NCI-H2196 (cell line): ENCODE measurements at regions not wholly inside any gene's neighbourhood (a gene's known extent, or its start where the extent isn't known, plus 50 kb on each side); places are given as distances from the start of the nearest gene placed in this dataset.
"Not testable (repeated sequence)": the region's sequence is repeated elsewhere in the genome, so short reads cannot be mapped to it uniquely, and the experiment has no call there.

ENCODE experiments used
- DNase-seq: peaks from one replicate; lab custom pipeline; 2025; ENCODE audit not compliant: unreplicated experiment; lab: John Stamatoyannopoulos, UW

DNA sequence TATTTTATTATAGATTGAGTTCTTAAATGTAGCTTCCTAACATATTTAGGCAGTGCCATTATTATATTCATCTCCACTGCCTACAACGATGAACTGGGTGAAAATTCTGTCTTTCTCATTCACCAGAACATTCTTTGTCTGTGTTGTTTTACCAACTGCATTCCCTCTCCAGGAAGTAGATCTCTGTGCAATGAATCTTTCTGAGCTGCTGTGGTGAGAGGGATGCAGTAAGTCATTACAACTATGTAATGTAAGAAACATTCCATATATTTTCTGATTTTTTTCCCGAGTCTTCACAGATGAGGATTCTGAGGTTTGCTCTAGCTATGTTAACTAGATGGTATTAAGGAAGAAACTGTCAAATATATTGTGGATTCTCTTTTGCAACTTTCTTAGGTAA, 811.9 kb upstream of the PCDH7 start:
- DNase-seq, result no peak

DNA sequence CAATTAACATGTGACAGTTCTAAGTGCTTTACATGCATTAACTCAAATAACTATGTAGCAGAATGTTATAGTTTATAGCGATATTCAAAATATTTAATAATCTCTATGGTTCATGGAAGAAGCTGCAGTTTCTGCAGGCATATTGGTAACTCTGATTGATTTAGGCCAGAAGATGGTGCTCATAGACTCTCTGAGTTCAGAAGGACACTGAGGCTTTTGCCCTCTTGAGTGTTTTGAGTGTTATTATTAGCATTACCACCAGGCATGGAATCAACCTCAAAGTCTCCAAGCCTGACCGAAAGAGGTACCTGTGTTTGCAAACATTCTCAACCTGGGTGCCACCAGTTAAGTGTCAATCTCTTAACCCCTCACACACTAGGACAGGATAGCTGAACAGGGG, 792.3 kb upstream of the PCDH7 start:
- no peak for DNase-seq

DNA sequence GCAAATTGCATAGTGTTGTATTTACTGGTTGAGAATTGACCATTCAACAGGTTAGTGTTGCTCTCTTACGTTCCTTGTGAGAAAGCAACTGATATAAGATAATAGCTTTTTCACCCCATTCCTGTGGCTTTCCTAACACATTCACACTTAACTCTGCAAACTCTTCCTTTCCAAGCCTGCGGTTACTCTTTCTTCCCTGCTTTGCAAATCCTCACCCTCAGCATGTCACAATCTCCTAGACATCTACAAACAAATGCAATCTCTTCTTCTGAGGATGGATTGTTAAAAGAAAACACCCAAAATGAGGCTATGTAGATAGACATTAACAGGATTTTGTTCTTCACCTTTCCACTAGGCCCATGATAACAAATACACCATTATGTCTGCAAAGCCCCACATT, 771.7 kb upstream of the PCDH7 start:
- no peak for DNase-seq

- DNase-seq, result no peak
Observed at GRCh38 chr4:29948858-29949257, 771.3 kb upstream of the PCDH7 start.

GRCh38 chr4:29966386-29966785, 753.8 kb upstream of the PCDH7 start:
- no peak for DNase-seq

GRCh38 chr4:29970626-29971025, 749.5 kb upstream of the PCDH7 start:
- peak; percentile 1 for DNase-seq

- no peak for DNase-seq
Observed at GRCh38 chr4:29972121-29972520, 748.0 kb upstream of the PCDH7 start.

DNA sequence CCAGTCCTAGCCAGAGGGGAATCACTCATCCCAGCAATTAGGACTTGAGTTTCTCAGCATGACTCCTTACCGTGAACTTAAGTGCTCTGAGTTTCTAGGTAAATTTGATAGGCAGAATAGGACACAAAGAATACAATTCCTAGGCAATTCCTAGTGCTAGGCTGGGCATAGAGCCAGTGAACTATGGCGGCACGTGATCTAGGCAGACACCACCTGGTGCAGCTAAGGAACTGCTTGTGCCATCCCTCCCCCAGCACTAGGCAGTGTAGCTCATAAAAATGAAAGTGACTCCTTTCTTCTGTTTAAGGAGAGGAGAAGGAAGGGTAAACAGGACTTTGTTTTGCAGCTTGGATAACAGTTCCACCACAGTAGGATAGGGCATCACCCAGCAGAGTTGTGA, 736.3 kb upstream of the PCDH7 start:
- DNase-seq, result peak; percentile 18

GRCh38 chr4:30001628-30002027, 718.5 kb upstream of the PCDH7 start:
- no peak for DNase-seq

- DNase-seq, result no peak
Observed at GRCh38 chr4:30002341-30002740, 717.8 kb upstream of the PCDH7 start.

GRCh38 chr4:30005995-30006394, 714.2 kb upstream of the PCDH7 start:
- DNase-seq, result no peak

DNA sequence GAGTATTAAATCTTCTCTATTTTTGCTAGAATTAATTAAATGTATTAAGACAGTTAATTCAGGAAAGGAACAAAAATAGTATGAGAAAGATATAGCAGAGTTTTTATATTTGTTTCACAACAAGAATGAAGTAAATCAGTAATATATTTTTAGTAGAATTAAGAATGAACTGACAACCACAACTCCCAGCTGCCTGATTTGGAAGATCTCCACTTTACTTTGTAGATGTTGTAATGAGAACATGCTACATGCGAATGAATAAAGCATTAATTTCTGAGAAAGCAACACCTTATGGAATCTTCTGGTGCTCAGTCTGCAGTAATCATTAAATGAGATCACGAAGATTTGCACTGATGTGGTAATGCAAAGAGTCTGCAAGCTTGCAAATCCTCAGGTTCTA, 695.6 kb upstream of the PCDH7 start:
- DNase-seq, result no peak

- DNase-seq, result no peak
Observed at GRCh38 chr4:30028826-30029225, 691.3 kb upstream of the PCDH7 start.

- no peak for DNase-seq
Observed at GRCh38 chr4:30056016-30056766, 664.0 kb upstream of the PCDH7 start.

GRCh38 chr4:30068234-30068633, 651.9 kb upstream of the PCDH7 start:
- DNase-seq, result no peak

DNA sequence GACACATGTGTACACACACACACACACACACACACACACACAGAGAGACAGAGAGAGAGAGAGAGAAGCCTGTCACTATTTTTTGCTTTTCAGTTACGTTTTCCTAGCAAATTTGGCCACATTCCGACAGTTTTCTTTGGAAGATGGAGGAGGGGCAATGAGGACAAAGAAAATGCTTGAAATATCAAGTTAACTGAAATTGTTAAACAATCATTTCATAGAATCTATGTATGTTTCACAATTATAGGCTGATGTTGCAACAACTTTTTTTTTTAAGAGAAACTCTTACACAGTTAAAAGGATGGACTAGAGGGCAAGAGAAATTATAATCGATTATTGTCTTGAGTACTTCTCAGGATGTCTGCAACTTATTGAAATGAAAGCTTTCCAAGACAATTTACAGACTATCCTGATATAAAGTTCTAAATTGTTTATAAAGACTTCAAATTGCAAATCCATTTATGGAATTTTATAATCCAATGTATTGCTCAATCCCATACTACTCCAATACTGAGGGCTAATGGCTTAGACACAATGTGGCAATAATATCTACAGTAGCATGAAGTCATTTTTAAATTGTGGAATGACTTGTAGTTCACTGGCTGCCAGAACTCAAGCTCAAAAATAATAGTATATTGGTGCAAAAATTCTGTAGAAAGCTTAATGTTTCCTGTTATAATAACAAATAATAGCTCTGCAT, 647.0 kb upstream of the PCDH7 start:
- no peak for DNase-seq

- DNase-seq, result not testable (repeated sequence)
Observed at GRCh38 chr4:30092420-30093128, 627.6 kb upstream of the PCDH7 start.

GRCh38 chr4:30094887-30095286, 625.3 kb upstream of the PCDH7 start:
- DNase-seq, result no peak

- DNase-seq, result no peak
Observed at GRCh38 chr4:30103455-30103854, 616.7 kb upstream of the PCDH7 start.

DNA sequence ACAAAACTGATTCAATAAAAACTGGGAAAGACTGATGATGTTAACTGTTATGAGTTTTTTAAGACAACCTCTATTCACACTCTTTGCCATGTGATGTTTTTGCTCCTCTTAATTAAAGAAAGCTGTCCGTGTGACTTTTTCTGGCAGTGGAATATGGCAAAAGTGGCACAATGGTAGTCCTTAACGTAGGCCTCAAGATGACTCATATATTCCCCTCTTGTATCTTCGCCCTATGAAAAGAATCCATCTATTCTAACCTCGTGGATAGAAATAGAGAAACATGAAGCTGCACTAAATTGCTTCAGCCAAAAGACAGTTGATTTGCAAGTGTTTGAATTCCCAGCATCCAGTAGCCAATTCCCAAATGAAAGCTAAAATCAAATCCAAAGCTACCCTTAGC, 603.8 kb upstream of the PCDH7 start:
- no peak for DNase-seq

GRCh38 chr4:30117433-30117832, 602.7 kb upstream of the PCDH7 start:
- DNase-seq, result no peak

- no peak for DNase-seq
Observed at GRCh38 chr4:30122711-30123110, 597.5 kb upstream of the PCDH7 start.
